MCF 10A (cell line): ENCODE measurements at regions not wholly inside any gene's neighbourhood (a gene's known extent, or its start where the extent isn't known, plus 50 kb on each side); places are given as distances from the start of the nearest gene placed in this dataset.

ENCODE experiments used
- BruUV-seq: library from RNA; stranded (reverse); fragments of 400-500 nt; replicated peaks from 2 replicates; lab custom pipeline; 2021; lab: Mats Ljungman, UMichigan
- CTCF ChIA-PET: fragments of 300-600 bp; sonication (Branson Sonifier 250); formaldehyde crosslinking; extraction: SDS; loops from one replicate; lab custom pipeline; 2021; ENCODE audit warnings: antibody characterized with exemption, inconsistent platforms; lab: Yijun Ruan, JAX
- POLR2A ChIA-PET: fragments of 300-600, 350-650 bp; sonication (Branson Sonifier 250); formaldehyde crosslinking; extraction: SDS; loops from one replicate; lab custom pipeline; 2020; ENCODE audit warnings: antibody characterized with exemption, inconsistent platforms; lab: Yijun Ruan, JAX
- DNase-seq: peaks from one replicate; pipeline ENCODE4 v3.0.0-alpha.2; 2018; ENCODE audit not compliant: unreplicated experiment
- H3K27ac Mint-ChIP-seq: one replicate; pipeline ENCODE4 v1.8.0; 2022; ENCODE audit warnings: mild to moderate bottlenecking, low read depth, mixed read lengths; ENCODE audit not compliant: unreplicated experiment
- H3K27me3 Mint-ChIP-seq: one replicate; pipeline ENCODE4 v1.8.0; 2022; ENCODE audit warnings: mixed read lengths; ENCODE audit not compliant: insufficient read depth, unreplicated experiment
- H3K36me3 Mint-ChIP-seq: one replicate; pipeline ENCODE4 v1.8.0; 2022; ENCODE audit warnings: mild to moderate bottlenecking, moderate library complexity, mixed read lengths; ENCODE audit not compliant: insufficient read depth, unreplicated experiment
- H3K4me1 Mint-ChIP-seq: one replicate; pipeline ENCODE4 v1.8.0; 2022; ENCODE audit warnings: mixed read lengths; ENCODE audit not compliant: insufficient read depth, unreplicated experiment
- H3K4me3 Mint-ChIP-seq: one replicate; pipeline ENCODE4 v1.8.0; 2022; ENCODE audit warnings: mild to moderate bottlenecking, moderate library complexity, mixed read lengths; ENCODE audit not compliant: unreplicated experiment
- H3K9me3 Mint-ChIP-seq: one replicate; pipeline ENCODE4 v1.8.0; 2022; ENCODE audit warnings: mixed read lengths; ENCODE audit not compliant: unreplicated experiment
- intact Hi-C: fragments of 100-400 bp; cut with micrococcal nuclease; formaldehyde crosslinking; loops from 2 replicates; pipeline ENCODE4 v1.14.1; 2022
- TF ChIP-seq, protein P1 (sequence below): fragments of 200-600 bp; IDR thresholded peaks from one replicate; pipeline ENCODE4 v1.8.0; 2022; ENCODE audit warnings: antibody characterized with exemption, mild to moderate bottlenecking; ENCODE audit not compliant: unreplicated experiment

DNA sequence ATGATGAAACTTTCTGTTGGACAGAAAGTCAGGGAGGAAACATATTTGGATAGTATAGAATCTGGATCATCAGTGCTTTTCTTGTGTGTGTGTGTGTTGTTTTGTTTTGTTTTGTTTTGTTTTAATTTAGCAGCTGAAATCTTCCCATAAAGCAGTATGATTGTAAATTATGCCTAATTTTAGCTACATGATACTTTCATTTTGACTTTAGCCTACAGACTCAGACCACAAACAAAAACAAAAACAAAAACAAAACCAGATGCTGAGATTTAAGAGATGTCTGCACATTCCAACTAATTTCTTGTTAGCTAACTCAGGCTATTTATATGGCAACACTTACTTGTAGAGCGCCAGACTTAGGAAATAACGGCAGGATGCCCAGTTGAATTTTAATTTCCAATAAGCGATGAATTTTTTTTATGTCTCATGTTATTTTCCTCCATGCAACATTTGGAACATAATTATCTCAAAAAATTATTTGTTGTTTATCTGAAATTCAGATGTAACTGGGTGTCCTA lies 119.5 kb upstream of the TRPC7 start:
- intact Hi-C loops = no loop called here
- no peak for DNase-seq
- BruUV-seq = no TSS peak
- no peaks in the 10 kb centered on the region for H3K36me3 Mint-ChIP-seq
- POLR2A ChIA-PET = no interaction called here
- H3K9me3 Mint-ChIP-seq = no peaks in the 10 kb centered on the region
- H3K4me1 Mint-ChIP-seq = no peaks in the 10 kb centered on the region
- no peak overlapping the region for H3K27ac Mint-ChIP-seq
- no peak overlapping the region for H3K4me3 Mint-ChIP-seq
- CTCF ChIA-PET = interaction anchor here (0.6 to 0.7 kb wide), 2 partner anchors 20 to 257 kb away, joined by 3 read pairs; no protein-coding TSS in a partner anchor
- peaks cover 47% of the 10 kb centered on the region for H3K27me3 Mint-ChIP-seq
- TF ChIP-seq, protein P1, sequence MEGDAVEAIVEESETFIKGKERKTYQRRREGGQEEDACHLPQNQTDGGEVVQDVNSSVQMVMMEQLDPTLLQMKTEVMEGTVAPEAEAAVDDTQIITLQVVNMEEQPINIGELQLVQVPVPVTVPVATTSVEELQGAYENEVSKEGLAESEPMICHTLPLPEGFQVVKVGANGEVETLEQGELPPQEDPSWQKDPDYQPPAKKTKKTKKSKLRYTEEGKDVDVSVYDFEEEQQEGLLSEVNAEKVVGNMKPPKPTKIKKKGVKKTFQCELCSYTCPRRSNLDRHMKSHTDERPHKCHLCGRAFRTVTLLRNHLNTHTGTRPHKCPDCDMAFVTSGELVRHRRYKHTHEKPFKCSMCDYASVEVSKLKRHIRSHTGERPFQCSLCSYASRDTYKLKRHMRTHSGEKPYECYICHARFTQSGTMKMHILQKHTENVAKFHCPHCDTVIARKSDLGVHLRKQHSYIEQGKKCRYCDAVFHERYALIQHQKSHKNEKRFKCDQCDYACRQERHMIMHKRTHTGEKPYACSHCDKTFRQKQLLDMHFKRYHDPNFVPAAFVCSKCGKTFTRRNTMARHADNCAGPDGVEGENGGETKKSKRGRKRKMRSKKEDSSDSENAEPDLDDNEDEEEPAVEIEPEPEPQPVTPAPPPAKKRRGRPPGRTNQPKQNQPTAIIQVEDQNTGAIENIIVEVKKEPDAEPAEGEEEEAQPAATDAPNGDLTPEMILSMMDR = no peak

DNA sequence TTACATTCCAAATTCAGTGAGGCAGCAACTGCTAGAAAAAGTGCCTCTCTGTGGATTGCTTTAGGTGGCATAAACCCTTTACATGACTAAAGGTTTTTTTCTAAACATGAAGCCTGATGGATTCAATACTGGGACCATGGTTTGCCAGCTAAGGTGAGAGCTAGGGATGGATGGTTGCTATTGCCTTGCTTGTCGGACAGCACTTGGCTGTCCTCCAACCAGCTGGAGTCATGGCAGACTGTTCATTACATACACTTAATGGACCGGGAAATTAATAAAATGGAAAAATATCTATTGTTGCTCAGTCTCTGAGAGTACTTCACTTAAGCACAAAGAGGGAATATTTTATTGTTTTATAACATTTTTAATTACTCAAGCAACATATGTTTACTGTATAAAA lies 116.9 kb upstream of the TRPC7 start:
- no TSS peak for BruUV-seq
- H3K36me3 Mint-ChIP-seq = peaks cover 6% of the 10 kb centered on the region
- no peaks in the 10 kb centered on the region for H3K9me3 Mint-ChIP-seq
- POLR2A ChIA-PET = no interaction called here
- H3K4me1 Mint-ChIP-seq = no peaks in the 10 kb centered on the region
- H3K27me3 Mint-ChIP-seq = peaks cover 49% of the 10 kb centered on the region
- no peak for DNase-seq
- CTCF ChIA-PET = no interaction called here
- no peak overlapping the region for H3K27ac Mint-ChIP-seq
- intact Hi-C loops = no loop called here
- TF ChIP-seq, protein P1 = no peak
- no peak overlapping the region for H3K4me3 Mint-ChIP-seq

DNA sequence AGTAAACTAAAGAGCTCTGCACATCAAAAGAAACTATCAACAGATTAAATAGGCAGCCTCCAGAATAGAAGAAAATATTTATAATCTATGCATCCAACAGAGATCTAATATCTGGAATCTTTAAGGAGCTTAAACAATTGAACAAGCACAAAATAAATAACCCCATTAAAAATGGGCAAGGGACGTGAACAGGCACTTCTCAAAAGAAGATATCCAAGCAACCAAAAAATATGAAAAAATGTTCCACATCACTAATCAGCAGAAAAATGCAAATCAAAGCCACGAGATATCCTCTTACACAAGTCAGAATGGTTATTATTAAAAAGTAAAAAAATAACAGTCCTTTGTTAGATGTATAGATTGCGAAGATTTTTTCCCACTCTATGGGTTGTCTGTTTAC lies 109.1 kb upstream of the TRPC7 start:
- Mint-ChIP-seq H3K4me1 (no peaks in the 10 kb centered on the region), H3K4me3 (no peak overlapping the region), H3K36me3 (peaks cover 6% of the 10 kb centered on the region), H3K9me3 (no peaks in the 10 kb centered on the region), H3K27me3 (peaks cover 63% of the 10 kb centered on the region), H3K27ac (no peak overlapping the region)
- TF ChIP-seq, protein P1 = no peak
- intact Hi-C loops = loop anchor here (10.0 kb wide), 1 partner anchor 60 kb away; no protein-coding TSS in a partner anchor
- ChIA-PET CTCF (no interaction called here), POLR2A (interaction anchor here (0.7 to 1.1 kb wide), 2 partner anchors 18 to 21 kb away, joined by 3 read pairs; no protein-coding TSS in a partner anchor)
- no TSS peak for BruUV-seq
- no peak for DNase-seq

DNA sequence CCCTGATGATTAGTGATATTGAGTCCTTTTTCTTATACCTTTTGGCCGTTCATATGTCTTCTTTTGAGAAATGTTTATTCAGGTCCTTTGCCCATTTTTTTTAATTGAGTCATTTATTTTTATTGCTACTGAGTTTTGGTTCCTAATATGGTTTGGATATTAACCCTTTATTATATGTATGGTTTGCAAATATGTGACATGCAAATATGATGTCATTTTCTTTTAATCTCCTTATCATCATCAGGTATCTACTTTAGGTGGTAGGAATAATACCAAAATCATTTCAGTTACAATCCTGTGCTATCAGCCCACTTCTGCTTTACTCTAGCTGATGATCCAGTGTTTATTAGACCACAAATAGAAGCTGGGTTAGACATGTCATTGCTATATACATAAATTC lies 102.3 kb upstream of the TRPC7 start:
- DNase-seq = no peak
- H3K27me3 Mint-ChIP-seq = peaks cover 54% of the 10 kb centered on the region
- CTCF ChIA-PET = no interaction called here
- no TSS peak for BruUV-seq
- intact Hi-C loops = no loop called here
- H3K4me3 Mint-ChIP-seq = no peak overlapping the region
- no peaks in the 10 kb centered on the region for H3K9me3 Mint-ChIP-seq
- H3K27ac Mint-ChIP-seq = no peak overlapping the region
- POLR2A ChIA-PET = no interaction called here
- TF ChIP-seq, protein P1 = no peak
- no peaks in the 10 kb centered on the region for H3K4me1 Mint-ChIP-seq
- H3K36me3 Mint-ChIP-seq = no peaks in the 10 kb centered on the region
